GM19372 (cell line): ENCODE measurements at regions not wholly inside any gene's neighbourhood (a gene's known extent, or its start where the extent isn't known, plus 50 kb on each side); places are given as distances from the start of the nearest gene placed in this dataset.

ENCODE experiments used
- ATAC-seq: cut with Tn5 transposase; IDR thresholded peaks from one replicate; pipeline ENCODE4 v1.9.1; 2021; ENCODE audit warnings: mild to moderate bottlenecking, low read depth, moderate library complexity; ENCODE audit not compliant: unreplicated experiment

- no peak for ATAC-seq
Observed at GRCh38 chr7:118298771-118299170, 74.3 kb downstream of the ANKRD7 start.

- ATAC-seq: no peak
Observed at GRCh38 chr7:118300177-118300576, 75.7 kb downstream of the ANKRD7 start.

- ATAC-seq: no peak
Observed at GRCh38 chr7:118304100-118304499, 79.6 kb downstream of the ANKRD7 start.

GRCh38 chr7:118305671-118306070 lies 81.2 kb downstream of the ANKRD7 start:
- ATAC-seq: no peak

GRCh38 chr7:118306771-118307170 lies 82.3 kb downstream of the ANKRD7 start:
- ATAC-seq: no peak

- peak; percentile 62 for ATAC-seq
Observed at GRCh38 chr7:118311121-118311836, 86.8 kb downstream of the ANKRD7 start.

- ATAC-seq: no peak
Observed at GRCh38 chr7:118312051-118312450, 87.5 kb downstream of the ANKRD7 start.

- ATAC-seq: peak; percentile 60
Observed at GRCh38 chr7:118312966-118313365, 88.5 kb downstream of the ANKRD7 start.

GRCh38 chr7:118324790-118325449 lies 100.4 kb downstream of the ANKRD7 start:
- ATAC-seq: no peak

- no peak for ATAC-seq
Observed at GRCh38 chr7:118325450-118325808, 100.9 kb downstream of the ANKRD7 start.

- ATAC-seq: no peak
Observed at GRCh38 chr7:118327174-118327573, 102.7 kb downstream of the ANKRD7 start.

GRCh38 chr7:118328505-118329211 lies 104.2 kb downstream of the ANKRD7 start:
- no peak for ATAC-seq

GRCh38 chr7:118330388-118330787 lies 105.9 kb downstream of the ANKRD7 start:
- ATAC-seq: no peak

GRCh38 chr7:118346748-118347147 lies 122.2 kb downstream of the ANKRD7 start:
- ATAC-seq: no peak

GRCh38 chr7:118349604-118350003 lies 125.1 kb downstream of the ANKRD7 start:
- no peak for ATAC-seq

- ATAC-seq: no peak
Observed at GRCh38 chr7:118350260-118350659, 125.8 kb downstream of the ANKRD7 start.

GRCh38 chr7:118352867-118353453 lies 128.5 kb downstream of the ANKRD7 start:
- ATAC-seq: no peak

- ATAC-seq: no peak
Observed at GRCh38 chr7:118366363-118366762, 141.9 kb downstream of the ANKRD7 start.

GRCh38 chr7:118368958-118369357 lies 144.5 kb downstream of the ANKRD7 start:
- no peak for ATAC-seq

GRCh38 chr7:118369987-118370386 lies 145.5 kb downstream of the ANKRD7 start:
- ATAC-seq: no peak

GRCh38 chr7:118372530-118372929 lies 148.0 kb downstream of the ANKRD7 start:
- no peak for ATAC-seq
